ENCODE measurements at regions not wholly inside any gene's neighbourhood (a gene's known extent, or its start where the extent isn't known, plus 50 kb on each side); places are given as distances from the start of the nearest gene placed in this dataset.

DNA sequence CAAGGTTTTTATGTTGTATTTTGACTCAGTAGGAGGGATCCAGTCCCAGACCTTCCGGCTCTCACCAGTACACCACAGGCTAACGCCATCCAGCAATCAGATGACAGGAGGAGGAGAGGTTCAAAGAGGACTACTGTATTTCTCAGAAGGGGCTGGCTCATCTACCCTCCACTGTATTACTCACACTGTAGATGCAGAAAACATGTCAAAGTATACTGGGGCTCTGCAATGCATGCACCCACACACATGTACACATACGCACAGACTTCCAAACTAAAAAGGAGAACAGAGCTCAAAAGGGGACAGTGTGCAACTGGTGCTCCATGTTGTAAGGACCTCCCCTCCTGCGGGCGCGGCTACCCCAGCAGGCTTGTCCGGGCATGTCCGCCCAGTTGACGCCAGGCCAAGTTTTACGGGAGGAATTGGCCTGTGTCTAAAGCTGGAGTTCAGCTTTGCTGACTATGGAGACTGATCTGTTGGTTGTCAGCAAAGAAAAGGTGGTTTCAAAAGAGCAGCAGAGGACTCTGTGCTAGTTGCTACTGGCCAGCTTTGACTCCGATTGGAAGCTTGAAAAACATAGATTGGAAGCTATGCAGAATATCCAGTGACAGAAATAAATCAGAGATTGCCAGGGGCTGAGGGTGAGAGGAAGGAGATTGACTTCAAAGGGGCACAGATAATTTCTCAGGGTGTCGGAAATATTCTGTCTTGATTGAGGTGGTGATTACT is 314.2 kb downstream of the DLEU7 start:
- peak; percentile 88 for DNase-seq (ENCODE audit: low read depth)
- peak overlapping the region; percentile 25 for H3K4me3 ChIP-seq (ENCODE audit: control insufficient read depth, low read depth, low read length)
- TF ChIP-seq, protein P1, sequence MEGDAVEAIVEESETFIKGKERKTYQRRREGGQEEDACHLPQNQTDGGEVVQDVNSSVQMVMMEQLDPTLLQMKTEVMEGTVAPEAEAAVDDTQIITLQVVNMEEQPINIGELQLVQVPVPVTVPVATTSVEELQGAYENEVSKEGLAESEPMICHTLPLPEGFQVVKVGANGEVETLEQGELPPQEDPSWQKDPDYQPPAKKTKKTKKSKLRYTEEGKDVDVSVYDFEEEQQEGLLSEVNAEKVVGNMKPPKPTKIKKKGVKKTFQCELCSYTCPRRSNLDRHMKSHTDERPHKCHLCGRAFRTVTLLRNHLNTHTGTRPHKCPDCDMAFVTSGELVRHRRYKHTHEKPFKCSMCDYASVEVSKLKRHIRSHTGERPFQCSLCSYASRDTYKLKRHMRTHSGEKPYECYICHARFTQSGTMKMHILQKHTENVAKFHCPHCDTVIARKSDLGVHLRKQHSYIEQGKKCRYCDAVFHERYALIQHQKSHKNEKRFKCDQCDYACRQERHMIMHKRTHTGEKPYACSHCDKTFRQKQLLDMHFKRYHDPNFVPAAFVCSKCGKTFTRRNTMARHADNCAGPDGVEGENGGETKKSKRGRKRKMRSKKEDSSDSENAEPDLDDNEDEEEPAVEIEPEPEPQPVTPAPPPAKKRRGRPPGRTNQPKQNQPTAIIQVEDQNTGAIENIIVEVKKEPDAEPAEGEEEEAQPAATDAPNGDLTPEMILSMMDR (IDR thresholded peaks at IDR 0.05; ENCODE audit: control insufficient read depth, insufficient read depth, low read depth, low read length, missing control alignments), result no peak

DNA sequence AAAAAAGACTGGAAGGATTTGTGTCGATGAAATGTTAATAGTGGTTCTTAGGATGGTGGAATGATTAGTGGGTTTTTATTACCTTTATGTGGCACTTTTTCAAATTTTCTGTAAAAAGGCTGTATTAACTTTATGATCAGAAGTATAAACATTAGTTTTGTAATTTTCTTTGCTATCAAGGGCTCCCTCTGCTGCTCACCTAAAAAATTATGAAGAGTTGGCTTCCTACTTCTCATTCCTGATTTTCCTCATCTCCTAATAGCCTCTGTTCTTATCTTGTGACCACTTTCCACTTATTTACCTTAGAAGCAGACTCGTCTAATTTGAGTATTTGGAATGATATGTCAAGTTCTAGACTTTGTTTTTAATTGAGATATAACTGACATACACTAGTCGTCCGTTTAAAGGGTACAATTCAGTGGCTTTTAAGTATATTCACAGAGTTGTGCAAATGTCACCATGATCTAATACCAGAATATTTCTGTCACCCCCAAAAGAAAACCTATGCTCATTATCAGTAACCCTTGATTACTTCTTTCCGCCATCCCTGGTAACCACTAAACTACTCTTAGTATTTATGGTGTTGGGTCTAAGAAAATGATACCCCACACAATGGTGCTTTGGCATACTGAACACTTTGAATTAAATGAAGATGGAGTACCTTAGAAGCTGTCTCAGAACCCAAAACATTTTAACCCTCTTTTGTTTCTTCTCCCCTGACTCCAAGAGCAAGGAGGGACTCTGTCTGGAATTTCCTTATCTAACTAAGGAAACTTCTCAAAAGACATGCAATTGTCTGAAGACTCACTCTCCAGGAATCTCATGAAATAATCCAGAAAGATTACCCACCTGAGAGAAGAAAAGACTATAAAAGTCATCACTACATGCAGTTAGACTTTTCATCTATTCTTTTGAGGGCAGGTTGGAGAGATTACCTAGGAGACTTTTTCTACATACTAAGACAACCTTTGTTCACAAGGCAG is 311.3 kb downstream of the DLEU7 start:
- TF ChIP-seq, protein P1 (IDR thresholded peaks at IDR 0.05; ENCODE audit: control insufficient read depth, insufficient read depth, low read depth, low read length, missing control alignments), result peak; percentile 52
- H3K4me3 ChIP-seq (ENCODE audit: control insufficient read depth, low read depth, low read length), result no peak overlapping the region
- DNase-seq (ENCODE audit: low read depth), result no peak

DNA sequence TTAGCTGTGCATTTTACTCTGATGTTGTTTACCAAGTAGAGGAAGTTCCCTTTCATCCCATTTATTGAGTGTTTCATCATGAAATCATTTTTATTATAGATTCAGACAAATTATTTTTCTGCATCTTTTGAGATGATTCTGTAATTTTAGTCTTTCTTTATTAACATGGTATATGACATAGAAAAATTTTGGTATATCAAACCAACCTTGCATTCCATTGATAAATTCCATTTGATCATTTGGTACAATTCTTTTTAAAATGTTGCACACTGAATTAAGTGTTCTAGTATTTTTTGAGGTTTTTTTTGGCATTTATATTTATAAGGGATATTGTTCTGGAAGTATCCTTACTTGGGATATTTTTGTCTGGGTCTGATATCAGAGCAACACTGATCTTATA is 308.4 kb downstream of the DLEU7 start:
- TF ChIP-seq, protein P1 (IDR thresholded peaks at IDR 0.05; ENCODE audit: control insufficient read depth, insufficient read depth, low read depth, low read length, missing control alignments), result no peak
- H3K4me3 ChIP-seq (ENCODE audit: control insufficient read depth, low read depth, low read length), result no peak overlapping the region
- DNase-seq (ENCODE audit: low read depth), result no peak

DNA sequence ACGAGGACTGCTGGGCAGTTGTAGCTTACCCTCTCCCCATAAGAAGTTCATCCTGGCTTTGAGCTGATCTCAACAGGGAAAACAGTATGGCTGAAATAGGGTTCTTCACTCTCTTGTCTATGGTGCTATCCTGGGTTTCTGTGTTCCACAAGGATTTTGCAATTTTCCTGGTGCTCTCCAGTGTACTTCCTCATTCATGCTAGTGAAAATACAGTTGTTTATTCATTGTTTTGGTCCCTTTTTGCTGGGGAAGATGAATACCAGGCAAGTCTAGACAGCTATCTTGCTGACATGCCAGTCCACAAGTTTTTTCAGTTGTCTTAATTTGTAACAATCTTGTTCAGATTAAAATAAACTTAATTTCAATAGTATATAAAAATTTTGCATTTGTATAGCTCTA is 306.5 kb downstream of the DLEU7 start:
- DNase-seq (ENCODE audit: low read depth), result no peak
- no peak overlapping the region for H3K4me3 ChIP-seq (ENCODE audit: control insufficient read depth, low read depth, low read length)
- TF ChIP-seq, protein P1 (IDR thresholded peaks at IDR 0.05; ENCODE audit: control insufficient read depth, insufficient read depth, low read depth, low read length, missing control alignments), result no peak

DNA sequence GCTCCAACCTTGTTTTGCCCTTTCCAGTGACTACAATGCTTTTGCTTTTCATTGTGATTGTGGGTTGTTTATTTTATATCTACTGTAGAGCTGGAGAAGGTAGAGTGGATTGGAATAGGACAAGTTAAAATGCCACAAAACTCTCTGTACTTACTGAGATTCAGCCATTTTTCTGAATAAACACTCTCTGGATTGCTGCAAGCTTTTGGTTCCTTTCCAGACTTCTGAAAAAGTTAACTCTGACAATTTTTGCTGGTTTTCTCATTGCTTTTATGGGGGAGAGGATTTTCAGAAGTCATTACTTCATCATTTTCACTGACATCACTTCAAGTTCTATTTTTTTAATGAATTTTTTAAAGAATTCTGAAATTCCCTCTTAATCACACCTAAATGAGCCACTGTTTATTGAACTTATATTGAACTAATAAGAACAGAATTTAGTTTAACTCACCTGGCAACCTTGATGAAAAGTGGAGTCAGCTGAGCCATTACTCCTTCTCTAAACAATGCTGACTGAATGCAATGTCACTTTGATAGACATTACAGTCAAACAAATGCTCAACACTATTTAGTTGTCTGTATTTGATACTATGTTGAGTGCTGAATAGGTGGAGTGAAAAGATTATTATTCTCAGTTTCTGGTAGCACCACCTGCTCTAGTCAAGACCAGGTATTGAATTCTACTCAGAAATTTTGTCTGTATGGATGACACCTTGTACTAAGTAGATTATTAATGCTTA is 303.5 kb downstream of the DLEU7 start:
- TF ChIP-seq, protein P1 (IDR thresholded peaks at IDR 0.05; ENCODE audit: control insufficient read depth, insufficient read depth, low read depth, low read length, missing control alignments), result no peak

DNA sequence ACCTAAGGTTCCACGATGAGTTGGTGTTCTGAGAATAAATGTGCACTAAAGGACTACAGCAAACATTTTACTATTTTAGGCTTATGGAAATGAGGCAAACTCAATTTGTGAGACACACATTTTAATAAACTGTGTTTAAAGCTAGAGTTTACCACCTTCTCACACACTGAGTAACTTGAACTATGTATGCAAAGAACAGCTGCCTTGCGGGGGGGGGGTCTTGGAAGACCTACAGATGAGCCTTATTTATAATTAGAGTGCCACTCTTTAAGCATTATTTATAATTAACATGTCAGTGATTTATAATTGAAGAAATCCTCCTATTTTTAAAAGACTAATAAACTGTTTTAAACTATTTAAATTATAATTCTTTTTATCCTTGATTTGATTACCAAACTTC is 300.4 kb downstream of the DLEU7 start:
- TF ChIP-seq, protein P1 (IDR thresholded peaks at IDR 0.05; ENCODE audit: control insufficient read depth, insufficient read depth, low read depth, low read length, missing control alignments), result no peak
- no peak overlapping the region for H3K4me3 ChIP-seq (ENCODE audit: control insufficient read depth, low read depth, low read length)
- DNase-seq (ENCODE audit: low read depth), result no peak

More for the DNA sequence above, 303.5 kb downstream of the DLEU7 start:
- H3K4me3 ChIP-seq (ENCODE audit: control insufficient read depth, low read depth, low read length), result no peak overlapping the region
- DNase-seq (ENCODE audit: low read depth), result no peak

All from AG09309 (cell line).